ENCODE measurements at regions not wholly inside any gene's neighbourhood (a gene's known extent, or its start where the extent isn't known, plus 50 kb on each side); places are given as distances from the start of the nearest gene placed in this dataset.

DNA sequence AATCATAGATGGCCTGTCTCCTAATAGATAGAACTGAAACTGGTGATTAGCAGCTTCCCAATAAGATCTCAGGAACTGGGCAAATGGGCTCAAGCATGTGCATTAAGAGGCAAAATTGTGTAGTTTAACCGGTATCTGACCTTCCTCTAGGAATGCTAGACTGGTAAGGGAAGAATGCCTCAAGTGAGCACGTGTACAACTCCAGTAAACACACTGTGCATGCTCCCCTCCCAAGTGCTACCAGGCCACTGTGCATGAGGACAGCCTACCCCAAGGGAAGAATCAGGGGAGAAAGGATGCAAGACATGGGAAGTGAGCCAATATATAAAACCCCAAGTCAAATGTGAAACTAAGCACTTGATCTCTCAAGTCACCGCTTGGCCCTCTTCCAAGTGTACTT is 1157.4 kb upstream of the CDH18 start:
- TF ChIP-seq EZH2 (IDR thresholded peaks at IDR 0.05; ENCODE audit: insufficient read depth, poor library complexity, severe bottlenecking) (no peak), EZH2phosphoT487 (IDR thresholded peaks at IDR 0.05; ENCODE audit: insufficient read depth, low read depth) (no peak)
